HG02885 (cell line): ENCODE measurements at regions not wholly inside any gene's neighbourhood (a gene's known extent, or its start where the extent isn't known, plus 50 kb on each side); places are given as distances from the start of the nearest gene placed in this dataset.

ENCODE experiments used
- ATAC-seq: cut with Tn5 transposase; IDR thresholded peaks from one replicate; pipeline ENCODE4 v1.9.1; 2021; ENCODE audit warnings: mild to moderate bottlenecking; ENCODE audit not compliant: unreplicated experiment, poor library complexity

- ATAC-seq, result no peak
Observed at GRCh38 chr14:40318211-40318719, 886.0 kb upstream of the FBXO33 start.

GRCh38 chr14:40317690-40318089 is 885.5 kb upstream of the FBXO33 start:
- ATAC-seq, result no peak

GRCh38 chr14:40312296-40312695 is 880.1 kb upstream of the FBXO33 start:
- ATAC-seq, result no peak

- no peak for ATAC-seq
Observed at GRCh38 chr14:40309124-40309523, 876.9 kb upstream of the FBXO33 start.

GRCh38 chr14:40308240-40308639 is 876.0 kb upstream of the FBXO33 start:
- no peak for ATAC-seq

GRCh38 chr14:40296821-40297220 is 864.6 kb upstream of the FBXO33 start:
- no peak for ATAC-seq

GRCh38 chr14:40292664-40293063 is 860.4 kb upstream of the FBXO33 start:
- no peak for ATAC-seq

- no peak for ATAC-seq
Observed at GRCh38 chr14:40282196-40282595, 850.0 kb upstream of the FBXO33 start.

GRCh38 chr14:40280652-40281051 is 848.4 kb upstream of the FBXO33 start:
- ATAC-seq, result no peak

- ATAC-seq, result no peak
Observed at GRCh38 chr14:40273417-40273816, 841.2 kb upstream of the FBXO33 start.

GRCh38 chr14:40271480-40271879 is 839.2 kb upstream of the FBXO33 start:
- ATAC-seq, result no peak

GRCh38 chr14:40269436-40269835 is 837.2 kb upstream of the FBXO33 start:
- ATAC-seq, result no peak

GRCh38 chr14:40268236-40268635 is 836.0 kb upstream of the FBXO33 start:
- no peak for ATAC-seq

GRCh38 chr14:40265096-40265495 is 832.9 kb upstream of the FBXO33 start:
- ATAC-seq, result no peak

GRCh38 chr14:40252817-40253447 is 820.7 kb upstream of the FBXO33 start:
- no peak for ATAC-seq

GRCh38 chr14:40248671-40249070 is 816.4 kb upstream of the FBXO33 start:
- ATAC-seq, result no peak

- no peak for ATAC-seq
Observed at GRCh38 chr14:40240245-40240859, 808.1 kb upstream of the FBXO33 start.

GRCh38 chr14:40232302-40232701 is 800.1 kb upstream of the FBXO33 start:
- no peak for ATAC-seq

GRCh38 chr14:40229676-40230075 is 797.4 kb upstream of the FBXO33 start:
- no peak for ATAC-seq

GRCh38 chr14:40222996-40223395 is 790.8 kb upstream of the FBXO33 start:
- ATAC-seq, result no peak

GRCh38 chr14:40221428-40221827 is 789.2 kb upstream of the FBXO33 start:
- no peak for ATAC-seq

GRCh38 chr14:40219032-40219431 is 786.8 kb upstream of the FBXO33 start:
- no peak for ATAC-seq
